ENCODE measurements at regions not wholly inside any gene's neighbourhood (a gene's known extent, or its start where the extent isn't known, plus 50 kb on each side); places are given as distances from the start of the nearest gene placed in this dataset.

DNA sequence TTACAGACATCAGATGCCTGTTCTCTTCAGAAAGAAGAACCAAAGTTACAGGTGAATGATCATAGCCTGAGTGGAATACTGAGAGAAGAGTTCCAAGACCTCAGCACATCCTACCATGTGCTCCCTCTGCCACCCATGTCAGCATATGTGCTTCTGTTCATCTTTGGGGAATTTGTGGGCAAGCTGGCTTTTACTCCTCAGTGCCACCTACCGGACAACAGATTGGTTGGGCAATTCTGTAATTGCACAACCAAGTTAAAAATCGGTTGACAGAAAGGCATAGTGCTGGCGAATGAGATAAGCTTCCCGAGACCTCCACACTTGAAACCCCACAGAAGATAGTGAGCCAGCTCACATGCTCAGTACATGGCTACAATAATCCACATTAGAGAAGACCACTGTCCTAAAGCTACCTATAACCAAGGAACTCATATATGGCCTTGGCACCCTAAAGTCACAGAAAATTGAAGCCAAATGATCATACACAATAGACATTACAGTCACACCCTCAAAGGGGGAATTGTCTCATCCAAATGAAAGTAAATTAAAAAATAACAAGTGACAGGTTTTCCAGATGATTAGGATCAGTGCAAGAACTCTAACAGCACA lies 1238.0 kb upstream of the NUDT12 start:
- DNase-seq (ENCODE audit: low spot score), result peak; percentile 2
- peak; percentile 55 for TF ChIP-seq CTCF (IDR thresholded peaks at IDR 0.05; ENCODE audit: extremely low read depth, insufficient read depth, missing control alignments)
- in situ Hi-C loops (cut with MboI; ENCODE audit: low pct_unique_long_range_greater_than_20kb, low sequenced_read_pairs, unreplicated experiment), result no loop called here

GRCh38 chr5:104793755-104794080 lies 1231.1 kb upstream of the NUDT12 start:
- no peak for TF ChIP-seq CTCF (IDR thresholded peaks at IDR 0.05; ENCODE audit: extremely low read depth, insufficient read depth, missing control alignments)
- in situ Hi-C loops (cut with MboI; ENCODE audit: low pct_unique_long_range_greater_than_20kb, low sequenced_read_pairs, unreplicated experiment), result no loop called here
- no peak for DNase-seq (ENCODE audit: low spot score)

DNA sequence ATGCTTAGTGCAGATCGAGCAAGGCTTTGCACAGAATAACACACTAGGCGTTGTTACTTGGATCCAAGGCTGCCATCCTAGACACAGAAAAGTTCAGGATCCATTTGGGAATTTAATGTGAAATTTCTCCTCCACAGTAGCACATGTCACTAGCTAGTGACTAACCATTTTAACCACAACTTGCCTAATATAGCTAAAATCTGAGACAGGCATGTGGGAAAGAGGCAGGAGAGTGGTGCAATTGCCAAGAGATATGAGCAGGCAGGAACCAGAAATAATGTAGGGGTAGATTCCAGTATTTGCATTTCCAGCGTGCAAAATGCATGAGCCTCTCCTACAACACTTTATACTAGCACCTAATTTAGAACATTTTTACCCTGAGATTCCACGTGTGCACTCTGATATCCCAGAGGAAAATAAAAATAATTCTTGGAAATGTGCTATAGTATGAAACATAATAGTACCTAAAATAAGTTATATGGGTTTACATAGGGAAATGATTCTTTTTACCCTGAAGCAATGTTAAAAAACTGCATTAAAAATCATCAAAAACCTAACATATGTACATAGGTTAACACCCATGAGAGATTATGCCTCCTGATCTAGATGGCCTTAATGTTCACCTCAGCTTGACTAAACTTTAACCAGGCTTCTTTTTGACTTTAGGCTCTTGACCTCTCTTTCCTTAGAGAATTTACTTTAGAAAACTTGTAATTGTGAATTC lies 1230.6 kb upstream of the NUDT12 start:
- TF ChIP-seq CTCF (IDR thresholded peaks at IDR 0.05; ENCODE audit: extremely low read depth, insufficient read depth, missing control alignments), result no peak
- in situ Hi-C loops (cut with MboI; ENCODE audit: low pct_unique_long_range_greater_than_20kb, low sequenced_read_pairs, unreplicated experiment), result no loop called here
- DNase-seq (ENCODE audit: low spot score), result no peak

GRCh38 chr5:104789366-104789765 lies 1226.8 kb upstream of the NUDT12 start:
- in situ Hi-C loops (cut with MboI; ENCODE audit: low pct_unique_long_range_greater_than_20kb, low sequenced_read_pairs, unreplicated experiment), result no loop called here
- TF ChIP-seq CTCF (IDR thresholded peaks at IDR 0.05; ENCODE audit: extremely low read depth, insufficient read depth, missing control alignments), result no peak
- DNase-seq (ENCODE audit: low spot score), result no peak

GRCh38 chr5:104785097-104785496 lies 1222.5 kb upstream of the NUDT12 start:
- DNase-seq (ENCODE audit: low spot score), result no peak
- in situ Hi-C loops (cut with MboI; ENCODE audit: low pct_unique_long_range_greater_than_20kb, low sequenced_read_pairs, unreplicated experiment), result no loop called here
- TF ChIP-seq CTCF (IDR thresholded peaks at IDR 0.05; ENCODE audit: extremely low read depth, insufficient read depth, missing control alignments), result no peak

DNA sequence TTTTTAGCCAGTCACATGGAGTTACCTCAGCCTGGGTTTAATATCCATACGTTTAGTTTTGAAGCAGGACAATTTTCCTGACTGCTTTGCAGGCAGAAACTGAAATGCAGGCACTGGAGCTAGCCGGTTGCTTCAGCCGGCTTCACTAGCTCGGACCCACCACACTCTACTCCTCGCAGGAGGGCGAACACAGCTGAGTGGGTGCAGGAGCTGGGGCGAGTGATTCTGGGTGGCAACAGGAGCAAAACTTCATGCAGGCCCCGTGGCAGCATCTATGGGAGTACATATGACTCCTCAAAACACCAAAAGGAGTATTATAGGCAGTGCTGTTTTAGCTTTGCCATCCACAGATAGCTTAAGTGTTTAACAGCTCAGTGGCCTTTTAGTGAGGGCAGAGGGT lies 1211.8 kb upstream of the NUDT12 start:
- in situ Hi-C loops (cut with MboI; ENCODE audit: low pct_unique_long_range_greater_than_20kb, low sequenced_read_pairs, unreplicated experiment), result no loop called here
- TF ChIP-seq CTCF (IDR thresholded peaks at IDR 0.05; ENCODE audit: extremely low read depth, insufficient read depth, missing control alignments), result no peak
- DNase-seq (ENCODE audit: low spot score), result no peak
